ENCODE measurements at regions not wholly inside any gene's neighbourhood (a gene's known extent, or its start where the extent isn't known, plus 50 kb on each side); places are given as distances from the start of the nearest gene placed in this dataset.

DNA sequence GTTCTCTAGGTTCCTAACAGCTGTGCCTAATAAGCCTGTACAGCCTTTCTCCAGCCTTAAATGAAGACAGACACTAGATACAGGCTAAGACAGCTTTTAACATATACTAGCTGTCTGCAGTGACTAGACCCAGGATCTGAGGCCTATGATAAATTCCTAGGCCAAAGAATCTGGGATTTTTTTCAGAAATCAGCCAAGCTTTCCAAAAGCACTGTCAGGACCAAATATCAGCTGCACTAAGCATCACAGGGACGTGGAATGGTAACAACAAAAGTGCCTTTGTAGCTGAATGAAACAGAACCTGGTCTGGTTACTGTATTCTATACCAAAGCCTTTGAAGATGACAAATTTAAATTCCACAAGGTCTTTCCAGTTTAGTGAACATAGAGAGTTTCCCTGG is 77.9 kb upstream of the DOCK9 start:
- no peak for DNase-seq

DNA sequence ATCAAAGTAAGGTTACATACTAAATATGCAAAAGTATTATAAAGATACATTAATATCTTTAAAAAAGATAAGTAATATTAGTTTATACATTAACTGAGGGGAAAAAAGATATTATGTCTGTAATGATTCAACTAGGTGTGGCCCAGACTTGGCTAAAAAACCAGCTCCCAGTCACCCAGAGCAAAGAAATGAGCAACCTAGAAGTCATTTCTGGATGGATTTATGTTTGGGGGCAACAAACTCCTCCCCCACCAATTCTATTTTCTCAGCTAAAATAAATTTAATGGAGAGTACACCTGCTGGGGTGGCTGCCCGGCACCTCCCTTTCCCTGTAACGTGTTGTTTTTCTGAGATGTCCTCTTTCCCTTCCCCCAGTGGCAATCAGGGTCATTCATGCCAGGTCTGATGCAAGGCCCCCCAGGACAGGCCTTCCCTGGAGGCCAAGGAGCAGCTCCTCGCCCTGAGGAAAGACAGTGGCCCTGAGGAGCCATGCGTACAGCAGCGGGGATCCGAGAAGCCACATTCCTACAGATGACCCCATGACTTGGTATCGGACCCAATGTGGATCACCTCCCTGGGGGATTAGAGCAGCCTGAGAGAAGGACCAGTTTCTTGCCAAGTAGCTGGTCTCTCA is 78.6 kb upstream of the DOCK9 start:
- no peak for DNase-seq

DNA sequence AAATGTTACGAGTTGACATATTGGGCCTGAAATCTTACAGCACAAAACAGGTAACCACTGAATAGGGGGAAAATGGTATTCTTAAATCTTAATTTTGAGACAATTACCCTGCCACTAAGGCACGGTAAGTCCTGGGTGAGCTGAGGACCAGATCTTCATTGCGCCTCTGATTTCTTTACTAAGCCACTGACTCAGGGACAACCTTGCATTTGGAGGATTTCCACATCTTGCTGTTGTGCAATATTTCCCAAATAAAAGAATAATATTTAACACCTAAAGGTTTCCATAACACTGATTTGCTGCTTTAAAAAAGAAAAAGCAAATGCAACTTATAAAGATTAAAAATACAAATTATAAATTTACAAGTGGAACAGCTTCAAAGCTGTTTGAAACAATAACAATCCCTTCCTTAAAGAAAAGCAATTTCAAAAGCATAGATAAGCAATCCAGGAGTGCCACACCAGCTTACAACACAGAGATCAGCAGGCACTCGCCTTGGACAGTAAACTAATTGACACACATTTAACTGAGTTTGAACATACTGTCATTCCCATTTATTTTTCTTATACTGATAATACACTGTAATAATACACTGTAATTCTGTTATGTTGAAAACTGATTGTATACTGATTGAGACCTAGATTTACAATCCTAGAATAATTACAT is 79.6 kb upstream of the DOCK9 start:
- DNase-seq: no peak

DNA sequence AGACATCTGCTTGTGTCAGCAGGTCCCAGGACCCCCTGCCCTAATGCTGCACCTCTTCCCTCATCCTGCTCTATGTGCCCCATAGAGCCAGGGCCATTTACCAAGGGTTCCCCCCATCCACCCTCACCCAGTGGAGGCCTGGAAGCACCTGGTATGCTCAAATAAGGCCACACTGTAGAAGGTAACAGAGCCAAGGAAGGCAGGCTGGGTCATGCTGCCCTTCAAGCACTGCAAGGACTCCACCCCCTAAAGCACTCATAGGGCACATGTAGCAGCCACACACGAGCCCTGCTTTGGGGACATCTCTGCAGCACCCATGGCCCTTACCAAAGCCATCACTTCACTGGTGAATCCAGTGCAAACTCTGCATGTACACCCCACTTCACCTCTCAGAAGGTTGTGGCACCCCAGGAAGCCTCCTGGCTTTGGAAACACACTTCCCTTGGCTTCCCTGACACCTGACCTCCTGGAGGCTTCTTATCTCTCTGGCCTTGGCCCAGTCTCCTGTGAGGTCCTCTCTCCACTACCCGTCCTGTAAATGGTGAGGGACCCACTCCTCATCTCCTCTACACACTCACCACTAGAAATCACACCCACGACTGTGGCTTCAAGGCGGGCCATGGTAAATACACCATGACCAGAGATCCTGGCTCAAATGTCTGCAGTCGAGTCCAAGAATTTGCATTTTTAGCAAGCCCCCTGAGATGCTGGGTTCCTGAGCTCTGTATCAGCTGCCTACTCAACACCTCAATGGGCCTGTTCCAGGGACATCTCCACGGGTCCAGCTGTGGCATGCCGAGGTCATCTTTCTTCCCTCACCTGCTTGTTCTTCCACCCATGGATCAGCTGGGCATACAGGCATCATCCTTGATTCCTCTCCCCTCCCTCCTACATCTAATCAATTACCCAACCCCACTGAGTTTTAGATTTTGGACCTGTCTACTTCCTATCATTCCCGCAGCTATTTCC is 80.9 kb upstream of the DOCK9 start:
- DNase-seq: no peak

DNA sequence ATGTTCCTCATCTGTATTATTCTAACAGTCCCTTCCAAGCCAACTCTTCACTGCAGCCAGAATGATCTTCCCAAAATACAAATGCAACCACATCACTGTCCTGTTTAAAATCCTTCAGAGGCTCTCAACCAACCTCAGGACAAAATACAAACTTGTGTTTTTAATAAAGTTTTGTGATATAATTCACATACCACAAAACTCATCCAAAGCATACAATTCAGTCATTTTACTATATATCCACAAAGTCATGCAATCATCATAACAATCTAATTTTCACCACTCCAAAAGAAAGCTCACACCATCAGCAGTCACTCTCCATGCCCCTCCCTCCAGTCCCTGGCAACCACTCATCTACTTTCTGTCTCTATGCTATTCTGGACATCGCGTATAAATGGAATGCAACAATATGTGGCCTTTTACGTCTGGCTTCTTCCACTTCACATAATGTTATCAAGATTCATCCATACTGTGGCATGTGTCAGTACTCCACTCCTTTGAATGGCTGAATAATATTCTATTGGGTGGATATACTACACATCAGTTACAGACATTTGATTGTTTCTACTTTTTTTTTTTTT is 81.7 kb upstream of the DOCK9 start:
- DNase-seq: peak; percentile 20

DNA sequence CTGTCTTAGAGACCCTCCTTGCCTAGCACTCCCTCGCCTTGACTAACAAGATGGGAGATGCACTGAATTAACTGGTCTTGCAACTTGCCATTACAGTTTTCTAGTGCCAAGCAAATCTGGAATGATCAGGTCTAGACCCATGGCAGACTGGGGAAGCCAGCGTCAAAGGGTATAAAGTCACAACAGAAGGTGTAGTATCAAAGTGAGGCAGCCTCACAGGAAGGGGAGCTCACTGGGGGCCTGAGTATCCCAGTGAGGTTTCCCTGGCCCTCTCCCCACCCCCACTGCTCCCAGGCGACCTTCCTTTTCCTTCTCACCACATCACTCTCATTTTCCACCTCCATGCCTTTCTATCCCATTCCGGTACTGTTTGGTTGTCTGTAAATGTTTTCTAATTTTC is 83.5 kb upstream of the DOCK9 start:
- no peak for DNase-seq

DNA sequence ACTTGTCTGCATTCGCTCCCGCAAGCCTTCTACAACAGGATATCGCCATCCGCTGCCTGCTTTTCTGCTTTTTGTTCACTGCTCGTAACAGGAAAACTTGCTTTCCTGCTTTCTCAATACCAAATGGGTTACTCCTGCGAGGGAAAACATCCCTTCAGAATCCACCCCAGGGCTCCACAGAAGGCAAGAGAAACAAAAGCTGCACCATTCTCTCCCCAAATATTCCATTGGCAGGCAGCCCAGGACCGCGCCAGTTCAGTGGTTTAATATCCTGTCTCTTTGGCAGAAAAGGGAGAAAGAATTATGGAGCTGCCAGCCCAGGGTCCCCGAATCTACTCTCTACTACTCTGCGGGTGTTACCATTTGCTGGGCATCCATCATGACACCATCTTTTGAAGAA is 84.7 kb upstream of the DOCK9 start:
- peak; percentile 67 for DNase-seq

DNA sequence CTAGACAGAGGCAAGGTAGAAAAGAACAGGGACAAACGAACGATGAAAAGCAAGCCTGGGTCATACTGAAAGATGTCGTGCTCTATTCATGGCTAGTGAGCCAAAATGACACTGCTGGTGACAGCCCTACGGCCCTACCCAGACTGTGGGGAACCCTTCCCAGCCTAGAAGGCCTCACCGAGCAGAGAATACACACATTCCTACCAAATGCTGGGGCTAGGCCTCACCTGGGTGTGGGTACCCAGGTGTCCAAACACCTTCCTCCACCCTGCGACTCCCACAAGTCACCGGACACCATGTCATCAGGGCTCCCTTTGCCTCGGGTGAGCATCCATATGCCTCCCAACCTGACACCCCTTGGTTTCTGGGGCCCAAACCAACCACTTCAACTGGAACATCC is 85.3 kb upstream of the DOCK9 start:
- DNase-seq: no peak

DNA sequence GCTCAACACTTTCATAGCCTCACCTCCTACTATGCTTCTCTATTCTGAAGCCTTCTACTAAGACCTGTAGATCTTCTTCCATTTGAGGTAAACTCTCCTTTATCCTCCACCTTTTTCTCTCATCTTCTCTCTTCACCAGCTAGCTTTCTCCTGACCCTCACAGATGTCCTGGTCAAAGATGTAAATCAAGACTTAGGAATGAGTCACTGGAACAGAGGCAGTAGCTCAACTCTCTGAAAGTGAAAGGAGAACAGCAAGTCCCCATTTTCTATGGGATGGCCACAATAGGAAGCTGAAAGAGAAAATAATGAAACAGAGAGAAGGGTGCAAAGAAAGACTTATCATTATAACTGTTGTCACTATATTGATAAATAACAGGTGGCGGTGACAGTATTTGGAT is 86.1 kb upstream of the DOCK9 start:
- DNase-seq: no peak

DNA sequence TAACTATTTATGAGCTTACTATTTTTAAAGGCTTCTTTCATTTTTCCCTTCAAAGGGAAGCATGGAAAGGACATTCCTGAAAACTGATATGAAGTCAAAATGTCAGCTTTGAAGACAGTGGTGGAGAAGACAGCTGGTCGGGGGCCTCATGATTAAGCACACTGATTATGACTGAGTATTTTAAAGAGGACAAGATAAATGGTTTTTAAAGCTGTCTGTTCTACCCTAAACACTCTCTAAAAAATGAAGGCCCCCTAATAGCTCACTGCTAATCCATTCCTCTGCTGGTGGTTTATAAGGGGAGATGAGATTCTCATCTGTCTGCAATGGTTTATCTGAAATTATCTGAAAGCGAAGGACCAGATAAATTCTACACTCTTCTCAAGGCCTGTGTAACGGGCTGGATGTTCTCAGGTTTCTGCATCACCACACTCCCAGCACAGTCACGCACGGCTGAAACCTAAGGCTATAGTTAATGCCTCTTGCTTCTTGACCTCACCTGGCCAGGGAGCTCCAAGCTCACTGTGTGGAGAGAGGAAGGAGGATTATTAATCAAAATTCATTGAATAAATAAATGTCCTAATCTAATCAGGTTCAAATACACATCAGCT is 86.9 kb upstream of the DOCK9 start:
- no peak for DNase-seq

DNA sequence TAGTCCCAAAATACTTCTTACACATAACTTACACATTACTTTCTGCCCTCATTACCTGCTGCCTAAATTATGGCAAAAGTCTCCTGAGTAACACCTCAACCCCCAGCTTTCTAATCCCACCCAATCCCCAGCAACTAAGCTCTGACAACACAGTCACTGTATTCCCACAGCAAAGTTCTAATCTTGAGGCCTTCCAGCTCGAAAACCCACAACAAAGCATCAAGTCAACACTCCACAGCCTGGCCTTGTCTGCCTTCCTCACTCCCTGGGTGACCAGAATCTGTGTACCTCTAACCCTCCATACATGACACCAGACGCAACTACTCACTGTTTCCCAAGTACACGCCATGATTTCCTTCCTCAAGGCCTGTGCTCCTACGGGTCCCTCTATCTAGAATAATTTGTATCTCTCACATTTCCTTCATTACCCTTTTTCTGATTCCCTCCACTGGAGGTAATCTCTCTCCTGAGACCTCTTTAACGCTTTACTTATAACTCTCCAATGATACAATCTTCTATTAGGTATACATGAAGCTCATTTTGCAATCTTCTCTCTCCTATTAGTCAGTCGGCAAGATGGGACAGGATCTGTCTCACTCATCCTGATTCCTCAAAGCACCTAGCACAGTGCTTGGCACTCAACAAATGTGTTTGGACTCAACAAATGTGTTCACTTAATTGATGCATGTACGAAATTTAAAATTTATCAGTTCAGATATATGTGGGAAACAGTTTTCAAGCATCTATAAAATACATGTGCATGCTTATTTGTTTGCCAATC is 87.6 kb upstream of the DOCK9 start:
- DNase-seq: no peak

DNA sequence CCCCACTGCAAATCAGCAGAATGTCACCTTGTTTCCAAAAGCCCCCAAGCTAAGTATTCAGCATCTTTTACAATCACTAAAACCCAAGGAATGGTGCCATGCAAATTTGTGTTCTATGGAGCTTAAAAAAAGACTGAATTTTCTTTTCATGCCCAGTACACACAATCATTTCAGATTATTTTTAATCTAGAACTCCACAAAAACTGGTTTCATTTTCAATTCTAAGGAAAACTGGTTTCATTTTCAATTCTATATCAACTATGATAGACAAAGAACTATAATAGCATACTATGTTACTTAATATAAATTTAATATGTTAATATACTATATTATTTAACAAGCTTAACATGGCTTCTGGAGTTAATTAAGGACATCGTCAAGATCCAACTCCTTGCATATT is 88.4 kb upstream of the DOCK9 start:
- no peak for DNase-seq

DNA sequence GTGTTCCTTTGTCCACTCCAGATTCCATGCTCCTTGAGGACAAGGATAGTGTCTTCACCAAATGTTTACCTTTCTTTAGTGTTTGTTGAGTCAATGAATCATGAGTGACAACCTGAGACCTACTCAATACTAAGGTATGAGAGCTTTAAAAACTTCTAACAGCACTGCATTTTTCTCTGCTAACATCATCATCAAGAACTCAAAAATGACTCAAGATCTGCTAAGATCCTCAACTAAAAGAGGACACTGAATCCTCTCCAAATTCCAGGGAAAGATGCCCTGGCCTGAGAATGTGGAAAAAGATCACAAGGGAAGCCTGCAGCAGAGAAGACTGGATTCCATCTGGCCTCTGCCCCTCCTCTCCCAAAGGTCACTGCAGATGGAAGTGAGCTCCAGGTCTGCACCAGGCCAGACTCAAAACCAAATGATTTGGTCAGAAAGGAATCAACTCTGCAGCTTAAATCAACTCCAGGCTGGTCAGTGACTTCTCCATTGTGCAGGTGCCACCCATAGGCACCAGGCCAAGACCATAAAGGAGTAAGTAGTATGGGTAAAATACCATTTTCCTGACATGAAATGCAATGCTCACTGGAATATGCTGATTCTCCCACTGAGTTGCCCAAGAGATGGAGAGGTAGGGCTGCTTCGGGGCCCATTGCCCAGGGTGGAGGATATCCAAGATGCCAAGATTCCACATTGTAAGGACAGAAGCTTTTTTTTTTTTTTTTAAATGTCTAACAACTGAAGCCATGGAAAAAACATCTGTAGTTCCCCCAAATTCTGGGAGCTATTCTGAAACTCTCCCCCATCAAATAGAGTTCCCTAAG is 89.5 kb upstream of the DOCK9 start:
- DNase-seq: peak; percentile 83

DNA sequence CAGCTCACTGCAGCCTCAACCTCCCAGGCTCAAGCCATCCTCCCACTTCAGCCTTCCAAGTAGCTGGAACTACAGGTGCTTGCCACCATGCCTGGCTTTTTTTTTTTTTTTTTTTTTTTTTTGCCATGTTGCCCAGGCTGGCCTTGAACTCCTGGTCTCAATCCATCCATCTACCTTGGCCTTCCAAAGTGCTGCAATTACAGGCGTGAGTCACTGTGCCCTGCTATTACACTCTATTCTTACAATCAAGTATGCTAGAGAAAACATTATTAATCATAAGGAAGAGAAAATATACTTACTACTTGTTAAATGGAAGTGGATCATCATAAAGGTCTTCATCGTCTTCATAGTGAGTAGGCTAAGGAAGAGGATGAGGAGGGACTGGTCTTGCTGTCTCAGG is 93.3 kb upstream of the DOCK9 start:
- DNase-seq: no peak

DNA sequence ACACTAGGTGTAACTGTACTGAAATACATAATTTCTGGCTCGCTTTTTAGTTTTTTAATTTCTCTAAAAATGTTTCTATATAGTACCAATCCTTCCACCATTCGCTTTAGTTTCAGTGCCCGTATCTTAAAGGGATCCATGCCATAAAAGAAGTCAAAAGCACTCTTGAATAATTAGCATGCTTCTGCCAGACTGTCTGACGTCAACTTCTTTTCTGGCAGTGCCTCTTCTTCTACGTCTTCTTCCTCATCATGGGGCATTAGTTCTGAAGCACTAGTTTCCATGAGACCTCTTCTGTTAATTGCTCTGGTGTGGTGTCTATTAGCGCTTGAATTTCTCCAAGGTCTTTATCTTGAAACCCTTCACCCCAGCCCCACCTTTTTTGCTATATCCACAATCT is 93.8 kb upstream of the DOCK9 start:
- DNase-seq: no peak

DNA sequence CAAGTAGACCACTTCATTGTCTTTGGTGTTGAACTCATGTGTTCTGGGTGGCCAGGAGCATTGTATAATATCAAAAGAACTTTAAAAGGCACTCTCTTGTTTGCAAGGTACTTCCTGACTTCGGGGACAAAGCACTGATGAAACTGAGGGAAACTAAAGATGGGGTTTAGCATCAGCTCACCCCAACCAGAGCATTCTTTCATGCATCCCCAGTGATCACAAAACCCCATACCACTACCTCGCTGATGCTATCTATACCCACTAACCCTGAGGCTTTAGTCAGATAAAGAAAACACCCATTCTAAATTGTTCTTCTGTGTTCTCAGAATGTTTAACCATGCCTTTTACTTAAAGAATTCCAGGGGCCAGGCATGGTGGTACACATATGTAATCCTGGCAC is 94.5 kb upstream of the DOCK9 start:
- DNase-seq: no peak

DNA sequence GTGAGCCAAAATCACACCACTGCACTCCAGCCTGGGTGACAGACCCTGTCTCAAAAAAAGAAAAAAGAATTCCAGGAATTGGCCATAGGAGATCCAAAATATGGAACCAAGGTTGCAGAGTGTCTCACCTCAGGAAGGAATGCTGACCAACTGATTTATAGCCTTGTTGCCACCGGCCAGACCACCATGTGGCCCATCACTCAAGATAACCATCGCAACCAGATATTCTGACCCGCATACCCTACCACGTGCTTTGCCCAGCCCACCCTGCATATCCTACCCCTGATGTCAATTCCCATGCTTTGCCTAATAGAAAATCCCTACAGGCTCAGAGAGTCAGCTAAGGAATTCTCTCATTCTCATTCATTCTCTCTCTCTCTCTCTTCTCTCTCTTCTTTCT is 95.1 kb upstream of the DOCK9 start:
- DNase-seq: no peak

DNA sequence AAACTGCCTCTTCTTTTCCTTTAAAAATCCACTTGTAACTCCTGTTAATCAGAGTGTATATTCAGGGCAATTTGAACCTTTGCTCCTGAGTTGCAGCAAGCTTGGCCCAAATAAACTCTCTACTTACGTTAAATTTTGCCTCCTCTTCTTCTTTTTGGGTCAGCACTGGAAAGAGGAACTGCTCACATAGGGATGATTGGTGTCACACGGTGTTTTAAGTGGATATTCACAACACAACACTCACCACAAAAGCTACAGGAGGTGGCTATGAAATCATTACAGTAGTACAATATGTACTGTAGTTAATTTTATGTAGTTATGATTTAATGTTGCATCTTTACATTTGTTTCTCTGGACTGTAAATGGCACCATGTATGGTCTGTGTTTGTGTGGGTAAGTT is 96.8 kb upstream of the DOCK9 start:
- no peak for DNase-seq

DNA sequence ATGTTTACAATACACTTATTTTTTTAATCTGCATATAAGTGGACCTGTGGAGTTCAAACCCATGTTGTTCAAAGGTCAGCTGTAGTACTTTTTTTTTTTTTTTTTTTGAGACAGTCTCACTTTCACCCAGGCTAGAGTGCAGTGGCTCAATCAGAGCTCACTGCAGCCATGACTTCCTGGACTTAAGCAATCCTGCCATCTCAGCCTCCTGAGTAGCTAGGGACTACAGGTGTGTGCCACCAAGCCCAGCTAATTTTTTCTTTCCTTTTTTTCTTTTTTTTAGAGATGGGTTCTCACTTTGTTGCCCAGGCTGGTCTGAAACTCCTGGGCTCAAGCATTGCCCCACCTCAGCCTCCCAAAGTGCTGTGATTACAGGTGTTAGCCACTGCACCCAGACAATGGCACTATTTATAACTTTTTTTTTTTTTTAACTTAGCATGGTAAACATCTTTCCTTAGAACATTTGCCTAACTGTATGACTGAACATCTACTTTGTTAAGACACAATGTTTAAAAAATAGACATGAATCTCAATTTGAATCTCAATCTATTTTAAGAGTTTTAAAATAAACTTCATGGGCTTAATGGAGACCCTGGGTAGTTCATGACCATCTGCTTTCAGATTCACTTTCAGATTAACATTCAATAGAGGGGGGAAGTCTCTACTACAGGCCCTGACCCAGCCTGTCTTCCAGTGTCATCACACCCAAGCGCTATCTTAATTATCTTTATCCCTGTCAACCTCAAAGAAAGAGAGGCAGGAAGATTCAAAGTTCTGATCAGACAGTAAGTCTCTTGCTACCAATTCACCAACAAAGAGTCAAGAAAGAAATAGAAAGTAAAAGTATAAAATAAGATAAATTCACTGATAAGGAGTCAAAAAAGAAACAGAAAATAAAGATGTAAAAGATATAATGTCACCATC is 97.7 kb upstream of the DOCK9 start:
- DNase-seq: no peak
